Ureter (tissue), 1 donor: ENCODE measurements at regions not wholly inside any gene's neighbourhood (a gene's known extent, or its start where the extent isn't known, plus 50 kb on each side); places are given as distances from the start of the nearest gene placed in this dataset.
"Not testable (repeated sequence)": the region's sequence is repeated elsewhere in the genome, so short reads cannot be mapped to it uniquely, and the experiment has no call there.

Experiments
- DNase-seq: peaks from one replicate; pipeline ENCODE4 v3.0.0-alpha.2; 2020; ENCODE audit warnings: low spot score
- donor health status: DM: yes; HTN: yes; CAD: no.

DNA sequence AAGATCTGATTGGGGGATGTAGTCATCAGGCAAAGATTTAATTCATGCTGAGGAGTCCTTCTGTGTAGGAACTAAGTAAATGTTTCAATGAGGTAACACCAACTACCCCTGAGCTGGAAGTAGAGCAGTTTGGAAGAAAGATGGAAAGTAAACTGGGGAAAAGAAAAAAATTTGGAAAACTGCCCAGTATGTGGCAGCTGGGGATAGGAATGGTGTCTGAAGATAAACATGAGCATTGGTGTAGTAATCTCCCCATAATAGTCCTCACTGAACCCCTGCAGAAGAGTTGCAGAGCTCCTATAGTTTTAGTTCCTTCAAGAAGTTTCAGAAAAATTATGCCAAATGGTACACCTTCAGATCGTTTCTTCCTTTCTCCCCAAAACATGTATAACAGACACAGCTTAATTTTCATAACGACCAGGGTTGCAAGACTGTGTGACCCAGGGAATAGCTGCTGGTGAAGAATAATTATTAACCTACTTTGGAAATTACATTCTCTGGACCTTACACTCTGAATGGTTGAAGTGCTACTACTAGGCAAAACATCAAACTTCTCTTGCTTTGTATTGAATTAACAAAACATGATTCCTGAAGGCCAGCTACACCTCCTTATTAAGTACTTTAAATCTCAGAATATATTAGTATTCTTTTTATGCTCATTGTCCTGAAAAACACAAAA lies 446.4 kb upstream of the NRG3 start:
- no peak for DNase-seq

DNA sequence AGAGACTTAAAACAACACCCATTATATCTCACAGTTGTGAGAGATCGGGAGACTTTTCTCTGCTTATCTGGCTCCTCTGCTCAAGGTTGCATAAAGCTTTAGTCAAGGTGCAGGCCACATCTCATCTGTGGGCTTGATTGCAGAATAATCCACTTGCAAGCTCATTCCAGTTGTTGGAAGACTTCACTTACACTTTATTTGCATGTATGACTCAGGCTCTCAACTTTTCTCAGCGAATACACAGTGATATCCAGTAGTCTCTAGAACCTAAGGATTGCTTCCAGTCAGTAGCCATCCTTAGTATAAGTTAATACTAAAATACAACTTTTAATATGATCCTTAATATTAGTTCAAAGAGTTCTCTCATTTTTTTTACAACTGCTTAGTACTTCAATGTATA lies 435.5 kb upstream of the NRG3 start:
- no peak for DNase-seq

DNA sequence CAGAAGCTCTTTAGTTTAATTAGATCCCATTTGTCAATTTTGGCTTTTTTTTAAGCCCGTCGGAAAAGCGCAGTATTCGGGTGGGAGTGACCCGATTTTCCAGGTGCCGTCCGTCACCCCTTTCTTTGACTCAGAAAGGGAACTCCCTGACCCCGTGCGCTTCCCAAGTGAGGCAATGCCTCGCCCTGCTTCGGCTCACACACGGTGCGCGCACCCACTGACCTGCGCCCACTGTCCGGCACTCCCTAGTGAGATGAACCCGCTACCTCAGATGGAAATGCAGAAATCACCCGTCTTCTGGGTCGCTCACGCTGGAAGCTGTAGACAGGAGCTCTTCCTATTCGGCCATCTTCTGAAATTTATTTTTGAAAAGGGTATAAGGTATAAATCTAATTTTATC lies 433.4 kb upstream of the NRG3 start:
- not testable (repeated sequence) for DNase-seq

DNA sequence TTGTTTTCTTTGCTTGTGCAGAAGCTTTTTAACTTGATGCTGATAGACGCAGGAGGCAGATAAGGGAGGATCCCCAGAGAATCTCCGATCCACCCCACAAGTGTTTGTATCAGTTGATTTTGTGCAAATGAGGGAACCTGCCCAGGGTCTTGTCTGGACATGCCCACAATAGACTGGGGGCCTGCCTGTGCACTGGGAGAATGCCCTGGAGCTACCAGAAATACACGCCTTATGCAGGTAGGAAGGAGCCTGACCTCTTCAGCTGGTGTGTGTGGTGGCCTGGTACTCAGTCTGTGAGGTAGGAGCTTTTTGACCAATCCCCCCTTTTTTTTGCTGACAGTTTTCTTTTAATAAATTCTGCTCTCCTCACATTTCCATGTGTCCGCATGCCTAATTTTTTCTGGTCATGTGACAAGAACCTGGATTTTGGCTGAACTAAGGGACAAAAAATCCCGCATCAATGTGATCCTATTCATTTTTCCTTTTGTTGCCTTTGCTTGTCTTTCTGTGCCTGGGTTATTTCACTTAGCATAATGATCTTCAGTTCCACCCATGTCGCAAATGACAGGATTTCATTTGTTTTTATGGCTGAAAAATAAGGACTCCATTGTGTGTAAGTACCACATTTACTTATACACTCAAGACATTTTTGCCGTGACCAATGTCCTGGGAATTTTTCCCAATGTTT lies 430.6 kb upstream of the NRG3 start:
- DNase-seq = no peak

DNA sequence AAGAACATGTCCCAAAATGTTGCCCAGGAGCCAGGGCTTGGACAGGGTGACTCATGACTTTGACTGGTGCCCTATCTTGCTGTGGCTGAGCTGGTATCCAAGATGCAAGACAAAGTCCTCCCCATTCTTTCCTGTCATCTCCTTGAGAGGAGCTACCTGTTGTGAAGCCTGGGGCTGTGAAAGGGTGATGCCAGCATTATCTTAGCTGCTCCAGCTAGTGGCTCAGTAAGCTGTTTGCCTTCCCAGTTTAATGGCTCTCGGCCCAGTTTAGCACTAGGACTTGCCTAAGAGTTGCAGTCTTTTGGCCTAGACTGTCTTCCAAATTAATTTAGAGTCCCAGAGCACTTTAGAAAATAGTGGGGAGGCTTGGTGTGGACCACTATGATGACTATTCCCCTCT lies 424.3 kb upstream of the NRG3 start:
- DNase-seq = no peak

DNA sequence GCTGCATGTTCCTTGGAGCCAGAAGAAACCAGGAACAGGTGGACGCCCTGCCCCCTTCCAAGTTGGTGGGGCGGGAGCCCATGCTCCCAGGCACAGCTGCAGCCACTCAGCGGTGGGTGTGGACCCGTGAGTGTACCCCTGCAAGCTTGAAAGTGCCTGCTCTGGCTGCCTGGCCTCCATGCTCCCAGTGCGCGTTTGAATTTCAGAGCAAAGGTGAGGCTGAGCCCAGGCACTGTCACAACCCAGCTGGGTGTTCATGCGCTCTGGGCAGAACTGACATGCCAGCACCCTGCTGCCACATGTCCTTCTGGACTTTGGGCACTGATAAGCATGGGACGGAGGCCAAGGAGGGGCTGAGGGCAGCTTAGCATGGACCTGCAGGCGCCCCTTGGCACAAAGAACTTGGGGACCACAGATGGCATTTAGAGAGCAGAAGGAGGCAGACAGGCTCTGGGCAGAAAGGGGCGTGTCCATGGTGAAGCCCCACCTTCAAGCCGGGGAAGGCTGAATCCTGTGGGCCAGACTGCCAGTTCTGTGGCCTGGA lies 402.0 kb upstream of the NRG3 start:
- DNase-seq = no peak

DNA sequence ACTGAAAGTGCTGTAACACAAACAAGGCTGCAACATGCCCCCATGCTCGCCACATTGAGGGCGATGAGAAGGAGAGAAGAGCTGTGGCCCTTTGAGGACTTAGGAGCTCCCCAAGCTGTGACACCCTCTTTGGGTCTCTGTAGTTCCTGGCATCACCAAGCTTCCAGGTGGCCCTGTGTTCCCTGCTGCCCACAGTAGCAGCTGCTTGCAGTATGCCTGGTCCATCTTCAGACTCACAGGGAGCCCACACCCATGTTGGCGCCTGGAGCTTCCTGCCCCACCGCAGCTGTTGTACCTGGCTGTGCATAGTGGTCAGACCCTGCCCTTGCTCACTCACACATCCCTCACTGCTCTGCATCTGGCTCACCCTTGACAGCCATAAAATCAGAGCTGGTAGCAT lies 401.2 kb upstream of the NRG3 start:
- DNase-seq = no peak

DNA sequence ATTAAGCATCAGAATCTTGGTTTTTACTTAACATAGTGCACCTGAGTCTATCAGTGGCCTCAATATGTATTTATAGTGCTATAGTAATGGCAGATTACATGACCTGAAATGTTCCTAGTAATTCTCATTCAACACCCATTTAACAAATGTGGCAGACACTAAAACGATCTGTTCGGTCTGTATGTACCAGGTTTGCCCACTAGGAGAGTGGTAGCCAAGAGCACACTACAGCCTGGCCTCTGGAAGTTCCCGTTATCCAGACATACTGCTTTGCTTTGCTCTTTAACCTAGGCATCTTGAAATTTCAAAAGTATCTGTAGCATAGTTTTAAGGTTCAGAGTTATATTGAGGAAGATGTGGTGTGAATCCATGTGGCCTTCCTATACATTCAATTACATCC lies 395.7 kb upstream of the NRG3 start:
- no peak for DNase-seq

DNA sequence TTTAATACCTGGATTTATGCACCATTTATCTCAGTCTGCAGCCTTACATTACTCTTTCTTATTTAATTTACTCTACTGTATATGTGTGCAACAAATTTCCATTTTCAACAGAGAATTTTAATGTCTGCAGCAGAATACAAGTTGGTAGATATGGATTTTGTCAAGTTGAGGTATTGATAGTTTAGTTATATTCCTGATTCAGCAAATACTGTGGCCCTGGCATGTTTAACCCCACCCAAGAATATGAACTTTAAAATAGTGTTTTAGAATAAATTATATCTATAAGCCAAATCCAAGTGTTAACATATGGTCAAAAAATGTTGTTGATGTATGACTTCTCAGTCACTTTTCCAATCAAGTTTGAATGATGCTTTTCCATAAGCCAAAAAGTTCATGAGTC lies 378.4 kb upstream of the NRG3 start:
- DNase-seq = no peak

DNA sequence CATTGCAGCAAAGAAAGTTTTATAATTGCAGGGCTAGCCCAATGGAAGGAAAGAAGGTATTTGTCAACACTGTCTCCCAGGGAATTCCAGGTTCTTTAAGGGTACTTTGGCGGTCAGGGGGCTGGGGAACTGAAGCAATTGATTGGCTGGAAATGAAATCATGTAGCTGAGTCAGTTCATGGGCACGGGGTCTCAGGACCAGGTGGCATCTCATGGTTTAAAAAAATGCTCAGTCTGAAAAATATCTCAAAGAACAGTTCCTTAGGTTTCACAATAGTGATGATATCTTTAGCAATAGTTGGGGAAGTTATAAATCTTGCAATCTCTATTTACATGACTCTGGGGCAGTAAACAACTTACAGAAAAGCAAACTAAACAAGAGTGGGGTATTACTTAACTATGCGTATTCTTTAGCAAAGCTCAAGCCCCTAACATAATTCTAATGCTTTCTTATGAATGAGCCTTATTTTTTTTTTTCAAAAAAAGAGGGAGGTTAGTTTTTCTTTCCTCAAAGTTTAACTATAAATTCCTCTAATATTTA lies 376.9 kb upstream of the NRG3 start:
- no peak for DNase-seq

DNA sequence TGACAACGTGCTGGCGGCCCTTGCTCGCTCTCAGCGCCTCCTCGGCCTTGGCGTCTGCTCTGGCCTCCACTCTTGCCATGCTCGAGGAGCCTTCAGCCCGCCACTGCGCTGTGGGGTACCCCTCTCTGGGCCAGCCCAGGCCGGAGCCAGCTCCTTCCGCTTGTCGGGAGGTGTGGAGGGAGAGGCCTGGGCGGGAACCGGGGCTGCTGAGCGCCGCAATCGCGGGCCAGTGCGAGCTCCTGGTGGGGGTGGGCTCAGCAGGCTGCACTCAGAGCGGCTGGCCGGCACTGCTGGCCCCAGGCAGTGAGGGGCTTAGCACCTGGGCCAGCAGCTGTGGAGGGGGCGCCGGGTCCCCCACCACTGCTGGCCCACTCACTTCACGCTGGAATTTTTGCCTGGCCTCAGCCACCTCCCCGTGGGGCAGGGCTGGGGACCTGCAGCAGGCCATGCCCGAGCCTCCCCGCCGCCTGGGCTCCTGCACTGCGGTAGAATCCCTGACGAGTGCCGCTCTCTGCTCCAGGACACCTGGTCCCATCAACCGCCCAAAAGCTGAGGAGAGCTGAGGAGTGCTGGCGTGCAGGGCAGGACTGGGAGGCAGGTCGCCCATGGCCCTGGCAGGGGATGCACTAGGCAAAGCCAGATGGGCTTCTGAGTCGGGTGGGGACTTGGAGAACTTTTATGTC lies 372.2 kb upstream of the NRG3 start:
- no peak for DNase-seq

DNA sequence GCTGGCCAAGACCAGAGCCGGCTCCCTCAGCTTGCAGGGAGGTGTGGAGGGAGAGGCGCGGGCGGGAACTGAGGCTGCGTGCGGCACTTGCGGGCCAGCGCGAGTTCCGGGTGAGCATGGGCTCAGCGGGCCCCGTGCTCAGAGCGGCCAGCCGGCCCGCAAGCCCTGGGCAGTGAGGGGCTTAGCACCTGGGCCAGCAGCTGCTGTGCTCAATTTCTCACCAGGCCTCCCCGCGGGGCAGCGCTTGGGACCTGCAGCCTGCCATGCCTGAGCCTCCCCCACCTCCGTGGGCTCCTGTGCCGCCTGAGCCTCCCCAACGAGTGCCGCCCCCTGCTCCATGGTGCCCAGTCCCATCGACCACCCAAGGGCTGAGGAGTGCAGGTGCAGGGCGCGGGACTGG lies 369.2 kb upstream of the NRG3 start:
- not testable (repeated sequence) for DNase-seq

DNA sequence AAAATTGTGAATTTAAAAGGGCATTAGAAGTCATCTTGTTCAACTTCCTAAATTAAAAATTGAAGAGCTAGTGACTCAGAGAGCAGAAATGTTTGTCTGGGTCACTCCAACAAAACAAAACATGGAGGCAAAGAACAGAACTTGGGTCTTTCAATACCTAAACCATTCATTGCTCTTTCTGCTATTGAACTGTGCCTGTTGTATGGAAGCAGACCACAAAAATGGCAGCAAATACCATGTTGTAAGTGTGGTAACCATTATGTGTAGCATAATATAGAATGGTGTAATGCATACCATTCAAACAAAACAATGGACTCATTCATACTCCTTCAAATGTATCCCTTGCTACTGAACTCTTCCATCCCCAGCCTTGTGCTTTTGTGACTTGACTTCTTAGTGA lies 360.2 kb upstream of the NRG3 start:
- no peak for DNase-seq

DNA sequence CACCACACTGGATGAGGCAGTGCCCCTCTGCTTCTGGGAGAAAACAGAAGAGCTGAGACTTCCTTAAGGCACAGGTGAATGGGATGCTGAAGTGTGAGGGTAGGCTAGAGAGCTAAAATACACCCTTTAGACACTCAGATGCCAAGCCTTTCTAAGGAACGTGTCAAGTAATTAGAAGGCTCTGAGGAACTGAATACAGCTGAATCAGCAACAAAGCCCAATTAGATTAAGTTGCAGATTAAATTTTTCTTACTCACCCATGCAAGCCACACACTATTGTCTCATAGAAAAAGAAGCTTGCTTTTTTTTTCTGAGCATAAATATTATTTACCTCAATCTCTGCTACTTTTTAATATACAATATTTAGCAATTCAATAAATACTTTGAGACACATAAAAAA lies 354.3 kb upstream of the NRG3 start:
- no peak for DNase-seq

DNA sequence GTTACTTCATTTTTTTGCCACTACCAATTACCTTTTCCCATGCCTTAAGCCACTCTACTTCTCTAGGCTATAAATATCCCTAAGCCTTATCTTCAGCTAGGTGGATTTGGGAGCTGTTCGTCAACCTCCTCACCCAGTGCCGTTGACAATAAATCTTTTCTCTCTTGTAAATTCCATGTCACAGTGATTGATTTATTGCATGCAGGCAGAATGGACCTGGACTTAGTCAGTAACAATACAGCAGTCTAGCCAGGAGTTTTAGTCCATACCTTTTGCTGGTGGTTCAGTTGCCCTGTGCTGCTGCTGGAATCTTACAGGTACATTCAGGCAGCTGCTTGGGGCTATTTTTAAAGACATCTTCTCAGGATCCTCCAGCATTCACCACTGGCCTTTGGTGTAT lies 350.5 kb upstream of the NRG3 start:
- DNase-seq = no peak

DNA sequence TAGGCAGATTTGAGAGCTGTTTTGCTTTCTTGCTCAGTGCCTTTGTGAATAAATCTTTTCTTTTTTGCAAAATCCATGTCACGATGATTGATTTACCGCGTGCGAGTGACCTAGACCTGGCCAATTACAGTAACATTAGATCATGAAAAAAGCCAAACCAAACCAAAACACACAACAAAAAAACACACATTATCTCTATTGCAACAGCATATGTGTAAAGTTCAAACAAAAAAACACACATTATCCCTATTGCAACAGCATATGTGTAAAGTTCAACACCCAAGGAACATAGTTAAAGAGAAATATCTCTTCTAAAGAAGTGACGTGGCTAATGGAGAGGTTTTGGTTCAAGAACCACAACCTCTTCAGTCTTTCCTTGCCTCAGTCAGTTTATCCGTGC lies 342.6 kb upstream of the NRG3 start:
- no peak for DNase-seq

DNA sequence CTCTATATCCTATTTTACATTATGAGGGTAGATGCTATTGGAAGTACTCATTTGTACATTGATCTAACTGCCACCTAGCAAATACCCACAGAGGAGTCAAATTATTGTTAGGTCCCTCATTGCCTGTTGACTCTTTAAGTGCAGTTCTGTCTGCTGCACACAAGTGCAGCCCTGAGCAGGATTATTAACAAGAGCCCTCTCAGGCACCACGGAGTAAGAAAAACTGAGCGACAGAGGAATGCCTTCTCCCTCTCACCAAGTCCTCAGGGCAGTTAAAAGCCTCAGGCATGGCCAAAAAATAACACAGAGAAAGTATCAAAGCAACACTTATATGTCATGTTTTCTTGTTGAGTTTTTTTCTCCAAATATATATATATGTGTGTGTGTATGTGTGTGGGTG lies 340.0 kb upstream of the NRG3 start:
- DNase-seq = no peak

DNA sequence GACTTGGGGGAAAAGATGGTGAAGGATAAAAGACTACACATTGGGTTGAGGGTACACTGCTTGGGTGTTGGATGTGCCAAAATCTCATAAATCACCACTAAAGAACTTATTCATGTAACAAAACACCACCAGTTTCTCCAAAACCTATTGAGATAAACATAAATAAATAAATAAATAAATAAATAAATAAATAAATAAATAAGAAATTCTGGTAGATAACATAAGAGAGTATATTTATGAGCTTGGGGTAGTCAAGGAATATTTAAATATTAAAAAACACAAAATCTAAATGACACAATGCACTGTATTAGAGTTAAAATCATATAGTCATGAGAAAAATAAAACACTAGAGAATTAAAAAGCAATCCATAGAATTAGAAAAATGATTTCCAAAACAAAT lies 333.5 kb upstream of the NRG3 start:
- DNase-seq = no peak

DNA sequence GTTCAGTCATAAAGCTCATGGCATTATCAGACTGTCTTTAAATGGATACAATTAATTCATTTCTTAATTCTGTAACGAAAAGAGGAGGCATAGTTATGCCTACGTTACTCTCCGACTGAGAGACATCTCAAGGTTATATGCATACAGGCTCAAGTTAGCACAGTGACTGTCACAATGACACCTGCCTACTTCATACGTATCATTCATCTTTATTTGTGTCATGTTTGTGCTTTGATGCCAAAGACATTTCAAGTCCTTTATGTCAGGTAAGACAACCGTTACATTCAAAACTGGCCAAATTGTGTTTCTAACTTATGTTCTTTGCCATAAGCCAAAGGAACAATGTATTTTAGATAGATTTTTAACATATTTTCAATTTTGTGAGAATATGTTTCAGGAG lies 328.8 kb upstream of the NRG3 start:
- no peak for DNase-seq

DNA sequence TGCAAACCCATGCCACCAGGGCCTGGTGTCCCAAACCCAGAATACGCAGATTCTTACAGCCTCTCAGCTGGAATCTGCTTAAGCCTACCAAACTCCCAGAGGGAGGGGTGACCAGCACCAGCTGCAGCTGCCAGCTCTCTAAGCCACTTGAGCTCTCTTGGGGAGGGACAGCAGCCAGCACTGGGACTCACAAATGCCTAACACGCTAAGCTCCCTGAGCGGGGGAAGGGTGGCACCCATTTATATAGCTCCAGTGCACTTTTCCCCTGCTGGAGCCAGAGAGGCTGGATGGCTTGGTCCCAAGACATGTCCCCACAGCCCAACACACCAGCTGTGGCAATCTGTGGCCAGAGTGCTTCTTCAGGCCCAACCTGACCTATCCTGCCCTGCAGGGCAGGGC lies 326.8 kb upstream of the NRG3 start:
- DNase-seq = no peak

DNA sequence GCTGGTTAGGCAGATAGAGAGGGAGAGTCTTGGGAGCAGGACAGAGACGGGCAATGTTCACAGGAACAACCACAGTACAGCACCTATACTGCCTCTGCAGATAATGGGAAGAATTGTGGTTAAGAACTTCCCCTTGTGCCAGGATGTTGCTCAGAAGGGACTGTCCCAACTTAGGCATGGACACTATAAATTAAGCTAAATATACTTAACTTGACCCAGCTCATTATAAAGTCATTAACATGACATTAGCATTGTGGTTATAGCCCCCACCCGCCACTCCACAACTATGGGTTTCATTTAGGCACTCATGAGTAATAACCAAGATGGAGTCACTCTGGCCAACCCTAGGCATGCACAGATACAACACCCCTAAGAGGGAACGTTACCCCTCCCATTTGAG lies 310.9 kb upstream of the NRG3 start:
- DNase-seq = no peak

DNA sequence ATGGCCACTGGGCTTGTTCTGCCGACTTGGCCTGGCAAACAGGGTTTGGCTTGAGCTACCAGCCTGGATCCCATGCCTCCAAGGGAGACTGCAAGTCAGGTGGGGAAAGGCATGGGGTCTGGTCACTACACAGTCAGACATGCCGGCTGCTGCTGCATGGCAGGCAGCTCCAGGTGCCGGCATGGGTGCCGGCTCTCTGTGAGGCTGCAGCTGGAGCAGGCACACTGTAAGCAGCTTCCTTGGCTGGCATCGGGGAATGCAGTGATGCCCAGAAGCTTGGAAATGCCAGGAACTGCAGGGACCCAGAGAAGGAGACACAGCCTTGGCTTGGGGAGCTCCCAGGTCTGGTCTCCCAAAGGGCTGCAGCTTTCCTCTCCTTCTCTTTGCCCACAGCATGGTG lies 305.5 kb upstream of the NRG3 start:
- no peak for DNase-seq

DNA sequence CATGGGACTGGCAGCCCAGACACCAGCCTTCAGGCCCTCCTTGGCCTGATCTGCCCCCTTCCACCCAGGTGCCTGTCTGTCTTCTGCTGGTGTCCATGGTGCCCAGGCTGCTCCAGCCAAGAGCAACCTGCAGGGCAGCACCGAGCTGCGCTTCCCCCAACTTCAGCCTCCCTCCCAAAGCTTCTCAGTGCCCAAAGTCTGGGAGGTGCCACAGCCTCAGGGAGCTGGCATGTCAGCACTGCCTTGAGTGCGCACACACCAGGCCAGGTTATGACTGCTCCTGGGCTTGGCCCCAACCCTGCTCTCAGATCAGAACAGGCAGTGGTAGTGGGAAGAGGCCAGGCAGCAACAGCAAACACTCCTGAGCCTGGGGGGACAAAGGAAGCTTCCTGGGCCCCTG lies 304.6 kb upstream of the NRG3 start:
- no peak for DNase-seq
